Activated CD4-positive, alpha-beta T cell treated with anti-CD3 and anti-CD28 coated beads, Interleukin-2, amount 10 ng/mL, durations not matched to agents 7 days and 5 days (primary cell): ENCODE measurements at regions not wholly inside any gene's neighbourhood (a gene's known extent, or its start where the extent isn't known, plus 50 kb on each side); places are given as distances from the start of the nearest gene placed in this dataset.

Source experiments
- CTCF ChIA-PET: fragments of 350-600 bp; sonication (Branson Sonifier 250); formaldehyde crosslinking; loops from one replicate; lab custom pipeline; 2021; ENCODE audit warnings: antibody characterized with exemption; lab: Charles Lee
- POLR2A ChIA-PET: fragments of 350-600 bp; sonication (Branson Sonifier 250); formaldehyde crosslinking; loops from one replicate; lab custom pipeline; 2021; ENCODE audit warnings: antibody characterized with exemption; lab: Charles Lee
- DNase-seq: peaks from one replicate; pipeline ENCODE4 v3.0.0-alpha.2; 2020
- H3K27ac Mint-ChIP-seq: one replicate; pipeline ENCODE4 v1.8.0; 2021; ENCODE audit warnings: mild to moderate bottlenecking, moderate library complexity, mixed read lengths
- H3K27me3 Mint-ChIP-seq: one replicate; pipeline ENCODE4 v1.8.0; 2021; ENCODE audit warnings: mixed read lengths
- H3K36me3 Mint-ChIP-seq: one replicate; pipeline ENCODE4 v1.8.0; 2021; ENCODE audit warnings: low read depth, mixed read lengths
- H3K4me1 Mint-ChIP-seq: one replicate; pipeline ENCODE4 v1.8.0; 2021; ENCODE audit warnings: mixed read lengths
- H3K4me3 Mint-ChIP-seq: one replicate; pipeline ENCODE4 v1.8.0; 2021; ENCODE audit warnings: mild to moderate bottlenecking, moderate library complexity, mixed read lengths
- H3K9me3 Mint-ChIP-seq: one replicate; pipeline ENCODE4 v1.8.0; 2021; ENCODE audit warnings: mixed read lengths

- H3K36me3 Mint-ChIP-seq = no peaks in the 10 kb centered on the region
- no peak for DNase-seq
- CTCF ChIA-PET = no interaction called here
- no peaks in the 10 kb centered on the region for H3K4me1 Mint-ChIP-seq
- H3K4me3 Mint-ChIP-seq = no peak overlapping the region
- no peak overlapping the region for H3K27ac Mint-ChIP-seq
- no peaks in the 10 kb centered on the region for H3K27me3 Mint-ChIP-seq
- no peaks in the 10 kb centered on the region for H3K9me3 Mint-ChIP-seq
- POLR2A ChIA-PET = no interaction called here
Observed at GRCh38 chr12:41972598-41972997, 172.1 kb downstream of the GXYLT1 start.

DNA sequence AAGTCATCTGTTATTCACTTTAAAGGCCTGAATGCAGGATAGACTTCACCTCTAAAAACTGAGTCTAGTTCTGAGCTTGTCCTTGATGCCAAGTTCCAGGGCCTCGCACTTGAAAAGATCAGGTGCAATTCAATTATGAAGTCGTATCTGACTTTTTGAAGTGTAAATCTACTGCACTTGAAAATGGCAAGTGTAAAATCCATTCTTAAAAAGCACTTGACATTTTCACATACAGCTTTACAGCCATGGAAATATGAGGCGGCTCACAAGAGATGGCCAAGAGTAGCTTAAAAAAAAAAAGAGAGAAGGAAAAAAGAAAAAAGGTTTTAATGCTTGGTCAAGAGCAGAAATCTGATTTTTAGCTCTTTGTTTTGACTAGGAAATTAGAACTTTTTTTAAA, 172.5 kb downstream of the GXYLT1 start:
- CTCF ChIA-PET = no interaction called here

GRCh38 chr12:41970744-41971143, 173.9 kb downstream of the GXYLT1 start:
- ChIA-PET POLR2A (no interaction called here), CTCF (no interaction called here)
- no peak for DNase-seq
- no peaks in the 10 kb centered on the region for H3K36me3 Mint-ChIP-seq
- H3K9me3 Mint-ChIP-seq = no peaks in the 10 kb centered on the region
- H3K27me3 Mint-ChIP-seq = no peaks in the 10 kb centered on the region
- H3K27ac Mint-ChIP-seq = no peak overlapping the region
- no peaks in the 10 kb centered on the region for H3K4me1 Mint-ChIP-seq
- no peak overlapping the region for H3K4me3 Mint-ChIP-seq

More for the DNA sequence above, 172.5 kb downstream of the GXYLT1 start:
- POLR2A ChIA-PET = no interaction called here
- Mint-ChIP-seq H3K9me3 (no peaks in the 10 kb centered on the region), H3K4me1 (no peaks in the 10 kb centered on the region), H3K36me3 (no peaks in the 10 kb centered on the region), H3K27ac (no peak overlapping the region), H3K27me3 (no peaks in the 10 kb centered on the region), H3K4me3 (no peak overlapping the region)
- no peak for DNase-seq

DNA sequence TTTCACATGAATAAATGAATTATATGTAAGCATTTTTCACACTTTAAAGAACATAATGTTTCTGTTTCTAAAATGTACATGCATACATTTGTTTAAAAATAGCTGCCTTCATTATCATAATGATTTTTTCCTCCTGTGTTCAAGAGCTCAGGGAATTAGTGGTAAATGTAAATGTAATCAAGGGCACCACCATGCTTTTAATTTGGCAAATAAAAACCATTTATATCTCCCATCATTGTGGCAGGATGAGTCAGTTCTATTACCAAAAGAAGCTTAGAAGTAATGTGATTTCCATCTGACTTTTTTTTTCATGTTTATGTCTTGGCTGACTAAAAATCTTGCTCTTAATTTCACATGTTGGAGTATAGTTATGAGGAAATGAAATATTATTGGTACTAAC, 176.1 kb downstream of the GXYLT1 start:
- no peaks in the 10 kb centered on the region for H3K9me3 Mint-ChIP-seq
- DNase-seq = no peak
- no peaks in the 10 kb centered on the region for H3K27me3 Mint-ChIP-seq
- ChIA-PET CTCF (interaction anchor here (0.9 kb wide), 1 partner anchor 56 kb away, joined by 3 read pairs; no protein-coding TSS in a partner anchor), POLR2A (no interaction called here)
- H3K4me3 Mint-ChIP-seq = no peak overlapping the region
- no peaks in the 10 kb centered on the region for H3K36me3 Mint-ChIP-seq
- no peaks in the 10 kb centered on the region for H3K4me1 Mint-ChIP-seq
- no peak overlapping the region for H3K27ac Mint-ChIP-seq

DNA sequence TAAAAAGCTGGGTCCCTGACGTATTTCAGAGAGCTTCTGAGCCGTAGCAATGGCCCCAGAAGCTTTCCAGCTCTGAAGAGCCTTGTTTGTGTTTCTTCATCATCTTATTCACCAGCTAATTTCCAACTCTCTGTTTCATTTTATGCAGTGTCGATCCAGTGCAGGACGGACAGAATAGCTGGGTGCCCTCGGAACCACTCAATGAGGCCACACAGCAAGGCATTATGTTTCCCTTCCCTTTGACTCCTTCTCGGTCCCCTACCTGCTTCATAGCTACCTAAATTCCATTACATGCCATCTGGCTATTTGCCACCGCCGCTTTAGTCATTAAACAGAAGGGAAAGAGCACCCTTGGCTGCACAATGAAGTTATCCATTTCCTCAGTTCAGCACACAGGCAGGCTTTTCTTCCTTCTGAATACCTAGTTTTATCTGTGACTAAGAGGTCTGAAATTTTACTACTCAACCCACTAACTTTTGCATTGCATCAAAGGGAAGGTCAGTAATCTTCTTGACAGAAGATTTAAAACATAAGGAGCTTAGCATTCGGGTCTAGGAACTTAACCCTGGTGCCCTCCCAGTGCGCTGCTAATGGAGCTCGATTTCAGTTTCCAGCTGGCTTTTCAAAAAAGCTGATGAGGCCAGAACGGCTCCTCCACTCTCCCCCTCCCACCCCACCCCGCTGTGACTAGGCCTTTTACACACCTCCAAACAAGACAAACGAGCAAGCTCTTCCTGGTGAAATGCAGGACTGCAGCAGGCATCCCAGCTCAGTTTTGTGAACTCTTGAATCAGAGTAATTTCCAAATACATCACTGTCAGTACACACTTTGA, 176.8 kb downstream of the GXYLT1 start:
- Mint-ChIP-seq H3K27me3 (no peaks in the 10 kb centered on the region), H3K36me3 (no peaks in the 10 kb centered on the region), H3K27ac (no peak overlapping the region), H3K4me3 (no peak overlapping the region), H3K9me3 (no peaks in the 10 kb centered on the region), H3K4me1 (no peaks in the 10 kb centered on the region)
- ChIA-PET POLR2A (no interaction called here), CTCF (interaction anchor here (0.9 kb wide), 1 partner anchor 57 kb away, joined by 3 read pairs; no protein-coding TSS in a partner anchor)
- no peak for DNase-seq

GRCh38 chr12:41966916-41967315, 177.8 kb downstream of the GXYLT1 start:
- no peak for DNase-seq
- Mint-ChIP-seq H3K36me3 (no peaks in the 10 kb centered on the region), H3K27me3 (no peaks in the 10 kb centered on the region), H3K4me1 (no peaks in the 10 kb centered on the region), H3K9me3 (no peaks in the 10 kb centered on the region), H3K4me3 (no peak overlapping the region), H3K27ac (no peak overlapping the region)
- ChIA-PET CTCF (no interaction called here), POLR2A (no interaction called here)

DNA sequence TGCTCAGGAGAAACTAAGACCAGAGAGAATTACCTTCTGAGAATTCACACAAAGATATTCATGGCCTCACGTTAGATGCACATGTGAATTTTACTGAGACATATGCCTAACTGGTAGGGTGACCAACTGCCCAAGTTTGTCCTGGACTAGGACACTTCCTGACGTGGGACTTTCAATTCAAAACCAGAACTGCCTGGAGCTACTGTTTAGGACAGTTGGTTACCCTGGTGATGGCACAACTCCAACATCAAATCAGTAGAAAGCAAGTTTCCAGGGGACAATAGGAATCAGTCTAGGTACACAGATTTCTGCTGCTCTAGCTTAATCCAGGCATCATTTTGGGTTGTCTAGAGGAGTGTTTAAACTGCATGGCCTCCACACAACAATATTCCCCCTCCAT, 178.7 kb downstream of the GXYLT1 start:
- Mint-ChIP-seq H3K9me3 (no peaks in the 10 kb centered on the region), H3K27me3 (no peaks in the 10 kb centered on the region), H3K27ac (no peak overlapping the region), H3K4me1 (no peaks in the 10 kb centered on the region), H3K36me3 (no peaks in the 10 kb centered on the region), H3K4me3 (no peak overlapping the region)
- ChIA-PET POLR2A (no interaction called here), CTCF (no interaction called here)
- DNase-seq = no peak

GRCh38 chr12:41963398-41963797, 181.3 kb downstream of the GXYLT1 start:
- Mint-ChIP-seq H3K36me3 (no peaks in the 10 kb centered on the region), H3K4me1 (no peaks in the 10 kb centered on the region), H3K9me3 (no peaks in the 10 kb centered on the region), H3K27me3 (no peaks in the 10 kb centered on the region), H3K27ac (no peak overlapping the region), H3K4me3 (no peak overlapping the region)
- no peak for DNase-seq
- CTCF ChIA-PET = no interaction called here
- POLR2A ChIA-PET = interaction anchor here (0.6 kb wide), 1 partner anchor 693 kb away, joined by 3 read pairs; no protein-coding TSS in a partner anchor

GRCh38 chr12:41962171-41962572, 182.5 kb downstream of the GXYLT1 start:
- Mint-ChIP-seq H3K4me1 (no peaks in the 10 kb centered on the region), H3K27me3 (no peaks in the 10 kb centered on the region), H3K4me3 (no peak overlapping the region), H3K27ac (no peak overlapping the region), H3K9me3 (no peaks in the 10 kb centered on the region), H3K36me3 (no peaks in the 10 kb centered on the region)
- ChIA-PET CTCF (no interaction called here), POLR2A (no interaction called here)
- no peak for DNase-seq

GRCh38 chr12:41959271-41959670, 185.4 kb downstream of the GXYLT1 start:
- no peaks in the 10 kb centered on the region for H3K36me3 Mint-ChIP-seq
- H3K27ac Mint-ChIP-seq = no peak overlapping the region
- H3K27me3 Mint-ChIP-seq = no peaks in the 10 kb centered on the region
- H3K9me3 Mint-ChIP-seq = no peaks in the 10 kb centered on the region
- no peaks in the 10 kb centered on the region for H3K4me1 Mint-ChIP-seq
- H3K4me3 Mint-ChIP-seq = no peak overlapping the region
- ChIA-PET POLR2A (no interaction called here), CTCF (no interaction called here)
- no peak for DNase-seq

DNA sequence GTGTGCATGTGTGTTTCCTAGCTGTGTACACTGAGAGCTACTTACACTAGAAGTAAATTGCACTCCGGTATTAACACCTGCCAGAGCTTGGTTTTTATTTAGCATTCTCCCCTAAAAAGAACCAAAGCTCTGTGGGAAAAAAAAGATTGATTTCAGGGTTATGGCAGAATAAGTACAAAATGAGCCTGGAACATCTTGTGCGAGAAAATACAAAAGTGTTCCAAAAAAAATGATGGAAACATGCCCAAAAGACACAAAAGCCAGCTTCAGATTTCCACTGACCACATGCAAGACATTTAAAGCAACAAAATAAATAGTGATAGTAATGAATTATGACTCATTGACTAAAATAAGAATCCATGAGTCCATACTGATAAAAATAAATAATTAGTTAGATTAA, 188.3 kb downstream of the GXYLT1 start:
- no peaks in the 10 kb centered on the region for H3K36me3 Mint-ChIP-seq
- no peak overlapping the region for H3K27ac Mint-ChIP-seq
- POLR2A ChIA-PET = no interaction called here
- H3K4me1 Mint-ChIP-seq = no peaks in the 10 kb centered on the region
- no peaks in the 10 kb centered on the region for H3K27me3 Mint-ChIP-seq
- no peak overlapping the region for H3K4me3 Mint-ChIP-seq
- DNase-seq = no peak
- H3K9me3 Mint-ChIP-seq = no peaks in the 10 kb centered on the region
- CTCF ChIA-PET = no interaction called here

- H3K4me1 Mint-ChIP-seq = no peaks in the 10 kb centered on the region
- DNase-seq = no peak
- H3K4me3 Mint-ChIP-seq = no peak overlapping the region
- POLR2A ChIA-PET = no interaction called here
- H3K9me3 Mint-ChIP-seq = peaks cover 10% of the 10 kb centered on the region
- no peaks in the 10 kb centered on the region for H3K36me3 Mint-ChIP-seq
- no peak overlapping the region for H3K27ac Mint-ChIP-seq
- peaks cover 4% of the 10 kb centered on the region for H3K27me3 Mint-ChIP-seq
- CTCF ChIA-PET = no interaction called here
Observed at GRCh38 chr12:41950455-41950854, 194.2 kb downstream of the GXYLT1 start.

GRCh38 chr12:41946106-41946505, 198.6 kb downstream of the GXYLT1 start:
- Mint-ChIP-seq H3K27ac (no peak overlapping the region), H3K27me3 (peaks cover 6% of the 10 kb centered on the region), H3K4me3 (no peak overlapping the region), H3K4me1 (no peaks in the 10 kb centered on the region), H3K9me3 (peaks cover 10% of the 10 kb centered on the region), H3K36me3 (no peaks in the 10 kb centered on the region)
- ChIA-PET CTCF (no interaction called here), POLR2A (no interaction called here)
- no peak for DNase-seq

GRCh38 chr12:41944216-41944615, 200.5 kb downstream of the GXYLT1 start:
- no peaks in the 10 kb centered on the region for H3K36me3 Mint-ChIP-seq
- POLR2A ChIA-PET = no interaction called here
- H3K4me1 Mint-ChIP-seq = no peaks in the 10 kb centered on the region
- H3K27ac Mint-ChIP-seq = no peak overlapping the region
- no peak for DNase-seq
- H3K9me3 Mint-ChIP-seq = peaks cover 10% of the 10 kb centered on the region
- no peak overlapping the region for H3K4me3 Mint-ChIP-seq
- CTCF ChIA-PET = interaction anchor here (0.6 kb wide), 1 partner anchor 86 kb away, joined by 4 read pairs; no protein-coding TSS in a partner anchor
- peaks cover 11% of the 10 kb centered on the region for H3K27me3 Mint-ChIP-seq
